BJ (cell line): ENCODE measurements at regions not wholly inside any gene's neighbourhood (a gene's known extent, or its start where the extent isn't known, plus 50 kb on each side); places are given as distances from the start of the nearest gene placed in this dataset.

ENCODE experiments used
- CTCF ChIA-PET: fragments of 350-600 bp; formaldehyde crosslinking; extraction: SDS; loops from one replicate; lab custom pipeline; 2021; ENCODE audit warnings: antibody characterized with exemption, inconsistent platforms; lab: Yijun Ruan, JAX
- POLR2A ChIA-PET: fragments of 300-600 bp; sonication (Branson Sonifier 250); formaldehyde crosslinking; extraction: SDS; loops from one replicate; lab custom pipeline; 2021; ENCODE audit warnings: antibody characterized with exemption; lab: Charles Lee
- DNase-seq: peaks from one replicate; pipeline ENCODE4 v3.0.0-alpha.2; 2011; ENCODE audit warnings: low read depth
- H3K27me3 ChIP-seq: 2 replicates; pipeline ENCODE4 v1.6.0; 2011; ENCODE audit warnings: low read length; ENCODE audit not compliant: control insufficient read depth, insufficient read depth
- H3K36me3 ChIP-seq: 2 replicates; pipeline ENCODE4 v1.5.1; 2011; ENCODE audit warnings: low read length; ENCODE audit not compliant: control insufficient read depth, insufficient read depth
- H3K4me3 ChIP-seq: 2 replicates; pipeline ENCODE4 v1.5.1; 2011; ENCODE audit warnings: low read depth, mild to moderate bottlenecking, control low read depth, low read length
- CTCF ChIP-seq: IDR thresholded peaks from 2 replicates; pipeline ENCODE4 v1.5.1; 2011; ENCODE audit warnings: low read depth, mild to moderate bottlenecking, control low read depth, inconsistent platforms, low read length, moderate library complexity; ENCODE audit not compliant: insufficient read depth

GRCh38 chr13:78430166-78430791, 173.1 kb downstream of the POU4F1 start:
- H3K27me3 ChIP-seq, result no peaks in the 10 kb centered on the region
- POLR2A ChIA-PET, result no interaction called here
- CTCF ChIA-PET, result no interaction called here
- no peak for TF ChIP-seq CTCF
- DNase-seq, result no peak
- H3K4me3 ChIP-seq, result no peak overlapping the region
- H3K36me3 ChIP-seq, result no peaks in the 10 kb centered on the region

GRCh38 chr13:78428646-78429045, 174.7 kb downstream of the POU4F1 start:
- no peak overlapping the region for H3K4me3 ChIP-seq
- no peak for TF ChIP-seq CTCF
- H3K27me3 ChIP-seq, result no peaks in the 10 kb centered on the region
- CTCF ChIA-PET, result no interaction called here
- POLR2A ChIA-PET, result no interaction called here
- DNase-seq, result no peak
- H3K36me3 ChIP-seq, result no peaks in the 10 kb centered on the region

GRCh38 chr13:78426183-78426582, 177.2 kb downstream of the POU4F1 start:
- TF ChIP-seq CTCF, result no peak
- POLR2A ChIA-PET, result no interaction called here
- DNase-seq, result no peak
- no peak overlapping the region for H3K4me3 ChIP-seq
- no peaks in the 10 kb centered on the region for H3K27me3 ChIP-seq
- no peaks in the 10 kb centered on the region for H3K36me3 ChIP-seq
- CTCF ChIA-PET, result no interaction called here

GRCh38 chr13:78420814-78421213, 182.5 kb downstream of the POU4F1 start:
- no peaks in the 10 kb centered on the region for H3K36me3 ChIP-seq
- TF ChIP-seq CTCF, result no peak
- CTCF ChIA-PET, result no interaction called here
- POLR2A ChIA-PET, result no interaction called here
- no peaks in the 10 kb centered on the region for H3K27me3 ChIP-seq
- H3K4me3 ChIP-seq, result no peak overlapping the region
- no peak for DNase-seq

- Histone ChIP-seq H3K36me3 (no peaks in the 10 kb centered on the region), H3K4me3 (no peak overlapping the region), H3K27me3 (no peaks in the 10 kb centered on the region)
- POLR2A ChIA-PET, result no interaction called here
- CTCF ChIA-PET, result no interaction called here
- DNase-seq, result no peak
- no peak for TF ChIP-seq CTCF
Measured at GRCh38 chr13:78413887-78414553, 189.3 kb downstream of the POU4F1 start.
